ENCODE measurements at regions not wholly inside any gene's neighbourhood (a gene's known extent, or its start where the extent isn't known, plus 50 kb on each side); places are given as distances from the start of the nearest gene placed in this dataset.

GRCh38 chr21:25330266-25330665, 277.0 kb downstream of the MRPL39 start:
- TF ChIP-seq POLR2A (IDR thresholded peaks at IDR 0.05) (no peak), CTCF (IDR thresholded peaks at IDR 0.05) (no peak)
